PC-3 (cell line): ENCODE measurements at regions not wholly inside any gene's neighbourhood (a gene's known extent, or its start where the extent isn't known, plus 50 kb on each side); places are given as distances from the start of the nearest gene placed in this dataset.

ENCODE experiments used
- CTCF ChIP-seq: fragments of 300-600 bp; sonication (generic); conservative IDR thresholded peaks from 2 replicates; pipeline ENCODE4 v1.5.1; 2017; ENCODE audit warnings: antibody characterized with exemption, low read depth, mild to moderate bottlenecking, low read length
- EZH2 ChIP-seq: fragments of 300-600 bp; sonication (generic); IDR thresholded peaks from one replicate; pipeline ENCODE4 v1.6.1; 2017; ENCODE audit warnings: antibody characterized with exemption, mild to moderate bottlenecking, low read length; ENCODE audit not compliant: unreplicated experiment

GRCh38 chr17:12247761-12248160, 227.1 kb downstream of the MAP2K4 start:
- no peak for TF ChIP-seq EZH2
- no peak for TF ChIP-seq CTCF
